Fibroblast of skin of back (primary cell): ENCODE measurements at regions not wholly inside any gene's neighbourhood (a gene's known extent, or its start where the extent isn't known, plus 50 kb on each side); places are given as distances from the start of the nearest gene placed in this dataset.

Experiments
- DNase-seq: peaks from one replicate; pipeline ENCODE4 v3.0.0-alpha.2; 2013

- DNase-seq: no peak
These were observed 69.6 kb downstream of the MDH1 start for GRCh38 chr2:63658176-63658968.

GRCh38 chr2:63660060-63660459 lies 71.3 kb downstream of the MDH1 start:
- DNase-seq: no peak

- peak; percentile 96 for DNase-seq
These were observed 72.3 kb downstream of the MDH1 start for GRCh38 chr2:63661076-63661475.

- peak; percentile 46 for DNase-seq
These were observed 73.5 kb downstream of the MDH1 start for GRCh38 chr2:63662028-63662804.

GRCh38 chr2:63663013-63663864 lies 74.5 kb downstream of the MDH1 start:
- no peak for DNase-seq

- no peak for DNase-seq
These were observed 76.3 kb downstream of the MDH1 start for GRCh38 chr2:63665091-63665490.

- peak; percentile 90 for DNase-seq
These were observed 77.2 kb downstream of the MDH1 start for GRCh38 chr2:63665846-63666475.

GRCh38 chr2:63667132-63667700 lies 78.5 kb downstream of the MDH1 start:
- DNase-seq: no peak

GRCh38 chr2:63668000-63668399 lies 79.2 kb downstream of the MDH1 start:
- no peak for DNase-seq

GRCh38 chr2:63668466-63668865 lies 79.7 kb downstream of the MDH1 start:
- DNase-seq: no peak

GRCh38 chr2:63669596-63669995 lies 80.8 kb downstream of the MDH1 start:
- DNase-seq: no peak

GRCh38 chr2:63673865-63674533 lies 85.2 kb downstream of the MDH1 start:
- no peak for DNase-seq

- no peak for DNase-seq
These were observed 86.3 kb downstream of the MDH1 start for GRCh38 chr2:63675026-63675425.

GRCh38 chr2:63676135-63676534 lies 87.4 kb downstream of the MDH1 start:
- DNase-seq: no peak

- DNase-seq: no peak
These were observed 89.3 kb downstream of the MDH1 start for GRCh38 chr2:63678085-63678484.

GRCh38 chr2:63678551-63678950 lies 89.8 kb downstream of the MDH1 start:
- DNase-seq: no peak

- peak; percentile 54 for DNase-seq
These were observed 90.6 kb downstream of the MDH1 start for GRCh38 chr2:63679252-63679855.

GRCh38 chr2:63680455-63680854 lies 91.7 kb downstream of the MDH1 start:
- no peak for DNase-seq

- DNase-seq: no peak
These were observed 93.1 kb downstream of the MDH1 start for GRCh38 chr2:63681896-63682295.

- DNase-seq: peak; percentile 64
These were observed 103.3 kb downstream of the MDH1 start for GRCh38 chr2:63692002-63692606.

- DNase-seq: no peak
These were observed 106.8 kb downstream of the MDH1 start for GRCh38 chr2:63695583-63695982.
